SK-N-SH treated with all-trans-retinoic acid at 6 μM for 48 hours (cell line): ENCODE measurements at regions not wholly inside any gene's neighbourhood (a gene's known extent, or its start where the extent isn't known, plus 50 kb on each side); places are given as distances from the start of the nearest gene placed in this dataset.

Source experiments
- ATAC-seq: fragments of 200-7000 bp; cut with Tn5 transposase; 3 replicates; pipeline ENCODE4 v1.9.1; 2020; ENCODE audit warnings: mild to moderate bottlenecking, moderate library complexity
- ARNTL ChIP-seq: fragments of 450-650 bp; formaldehyde crosslinking; IDR thresholded peaks from 2 replicates; pipeline ENCODE4 v1.5.0; 2020; ENCODE audit warnings: low read depth, mild to moderate bottlenecking, moderate library complexity, borderline replicate concordance
- BACH2 ChIP-seq: fragments of 250-450 bp; sonication (Bioruptor Pico); IDR thresholded peaks from 2 replicates; pipeline ENCODE4 v1.9.0; 2021; ENCODE audit warnings: mild to moderate bottlenecking, borderline replicate concordance
- CSDC2 ChIP-seq: fragments of 250-450 bp; sonication (Bioruptor Pico); IDR thresholded peaks from 2 replicates; pipeline ENCODE4 v1.5.0; 2020; ENCODE audit warnings: mild to moderate bottlenecking, moderate library complexity
- ESRRG ChIP-seq: fragments of 250-450 bp; sonication (Bioruptor Pico); IDR thresholded peaks from 2 replicates; pipeline ENCODE4 v1.6.1; 2021; ENCODE audit warnings: mild to moderate bottlenecking
- GLIS3 ChIP-seq: fragments of 250-450 bp; sonication (Bioruptor Pico); IDR thresholded peaks from 2 replicates; pipeline ENCODE4 v1.5.0; 2020; ENCODE audit warnings: mild to moderate bottlenecking, moderate library complexity
- OSR1 ChIP-seq: fragments of 250-450 bp; sonication (Bioruptor Pico); IDR thresholded peaks from 2 replicates; pipeline ENCODE4 v1.8.0; 2022; ENCODE audit warnings: moderate library complexity, mild to moderate bottlenecking, inconsistent platforms
- POU6F1 ChIP-seq: fragments of 250-450 bp; sonication (Bioruptor Pico); IDR thresholded peaks from 2 replicates; pipeline ENCODE4 v1.8.0; 2021; ENCODE audit warnings: low read depth, mild to moderate bottlenecking, moderate library complexity, borderline replicate concordance
- RARB ChIP-seq: fragments of 250-450 bp; sonication (Bioruptor Pico); IDR thresholded peaks from 2 replicates; pipeline ENCODE4 v1.8.0; 2021; ENCODE audit warnings: mild to moderate bottlenecking, moderate library complexity
- SNAI2 ChIP-seq: fragments of 250-450 bp; sonication (Bioruptor Pico); IDR thresholded peaks from 2 replicates; pipeline ENCODE4 v1.5.0; 2020; ENCODE audit warnings: mild to moderate bottlenecking, moderate library complexity
- TCF4 ChIP-seq: fragments of 250-450 bp; sonication (Bioruptor Pico); IDR thresholded peaks from 2 replicates; pipeline ENCODE4 v1.8.0; 2021; ENCODE audit warnings: mild to moderate bottlenecking, moderate library complexity, borderline replicate concordance
- TSHZ2 ChIP-seq: fragments of 250-450 bp; sonication (Bioruptor Pico); IDR thresholded peaks from 2 replicates; pipeline ENCODE4 v1.5.0; 2020; ENCODE audit warnings: mild to moderate bottlenecking, moderate library complexity
- ZFP3 ChIP-seq: fragments of 250-450 bp; sonication (Bioruptor Pico); IDR thresholded peaks from 2 replicates; pipeline ENCODE4 v1.5.0; 2020; ENCODE audit warnings: mild to moderate bottlenecking, moderate library complexity
- ZFP30 ChIP-seq: fragments of 450-650 bp; formaldehyde crosslinking; IDR thresholded peaks from 2 replicates; pipeline ENCODE4 v1.5.0; 2022; ENCODE audit warnings: mild to moderate bottlenecking, moderate library complexity
- ZNF565 ChIP-seq: fragments of 450-650 bp; formaldehyde crosslinking; conservative IDR thresholded peaks from 2 replicates; pipeline ENCODE4 v1.5.0; 2020; ENCODE audit warnings: low read depth, mild to moderate bottlenecking, moderate library complexity
- ZNF70 ChIP-seq: fragments of 450-650 bp; formaldehyde crosslinking; IDR thresholded peaks from 2 replicates; pipeline ENCODE4 v1.5.0; 2020; ENCODE audit warnings: mild to moderate bottlenecking, moderate library complexity
- ZNF8 ChIP-seq: fragments of 450-650 bp; formaldehyde crosslinking; IDR thresholded peaks from 2 replicates; pipeline ENCODE4 v1.5.0; 2020; ENCODE audit warnings: mild to moderate bottlenecking, moderate library complexity
- TF ChIP-seq, protein P1 (sequence below): fragments of 250-450 bp; sonication (Bioruptor Pico); IDR thresholded peaks from 2 replicates; pipeline ENCODE4 v1.5.1; 2020; ENCODE audit warnings: low read depth, mild to moderate bottlenecking, moderate library complexity
- TF ChIP-seq, protein P2 (sequence below): fragments of 250-450 bp; sonication (Bioruptor Pico); IDR thresholded peaks from 2 replicates; pipeline ENCODE4 v1.5.1; 2021; ENCODE audit warnings: mild to moderate bottlenecking, moderate library complexity

GRCh38 chr4:115740806-115741205 lies 627.4 kb upstream of the NDST4 start:
- no peak for ATAC-seq
- TF ChIP-seq ZFP30: no peak
- no peak for TF ChIP-seq CSDC2 (CRISPR knock-in tag)
- no peak for TF ChIP-seq ZFP3 (CRISPR knock-in tag)
- TF ChIP-seq GLIS3 (CRISPR knock-in tag): no peak
- TF ChIP-seq, protein P1, sequence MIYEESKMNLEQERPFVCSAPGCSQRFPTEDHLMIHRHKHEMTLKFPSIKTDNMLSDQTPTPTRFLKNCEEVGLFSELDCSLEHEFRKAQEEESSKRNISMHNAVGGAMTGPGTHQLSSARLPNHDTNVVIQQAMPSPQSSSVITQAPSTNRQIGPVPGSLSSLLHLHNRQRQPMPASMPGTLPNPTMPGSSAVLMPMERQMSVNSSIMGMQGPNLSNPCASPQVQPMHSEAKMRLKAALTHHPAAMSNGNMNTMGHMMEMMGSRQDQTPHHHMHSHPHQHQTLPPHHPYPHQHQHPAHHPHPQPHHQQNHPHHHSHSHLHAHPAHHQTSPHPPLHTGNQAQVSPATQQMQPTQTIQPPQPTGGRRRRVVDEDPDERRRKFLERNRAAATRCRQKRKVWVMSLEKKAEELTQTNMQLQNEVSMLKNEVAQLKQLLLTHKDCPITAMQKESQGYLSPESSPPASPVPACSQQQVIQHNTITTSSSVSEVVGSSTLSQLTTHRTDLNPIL (CRISPR knock-in tag): no peak
- TF ChIP-seq ZNF565 (CRISPR knock-in tag): no peak
- no peak for TF ChIP-seq OSR1 (CRISPR knock-in tag)
- no peak for TF ChIP-seq SNAI2 (CRISPR knock-in tag)
- no peak for TF ChIP-seq POU6F1 (CRISPR knock-in tag)
- TF ChIP-seq ARNTL (CRISPR knock-in tag): no peak
- no peak for TF ChIP-seq TCF4 (CRISPR knock-in tag)

GRCh38 chr4:115729739-115730266 lies 616.4 kb upstream of the NDST4 start:
- ATAC-seq: no peak
- TF ChIP-seq ZNF70 (CRISPR knock-in tag) (no peak), GLIS3 (CRISPR knock-in tag) (no peak), ARNTL (CRISPR knock-in tag) (no peak), TSHZ2 (CRISPR knock-in tag) (no peak), RARB (CRISPR knock-in tag) (no peak), TCF4 (CRISPR knock-in tag) (no peak), ZNF565 (CRISPR knock-in tag) (no peak), ZNF8 (no peak), CSDC2 (CRISPR knock-in tag) (no peak), OSR1 (CRISPR knock-in tag) (no peak), BACH2 (no peak), POU6F1 (CRISPR knock-in tag) (no peak), ZFP30 (no peak)
- TF ChIP-seq, protein P2, sequence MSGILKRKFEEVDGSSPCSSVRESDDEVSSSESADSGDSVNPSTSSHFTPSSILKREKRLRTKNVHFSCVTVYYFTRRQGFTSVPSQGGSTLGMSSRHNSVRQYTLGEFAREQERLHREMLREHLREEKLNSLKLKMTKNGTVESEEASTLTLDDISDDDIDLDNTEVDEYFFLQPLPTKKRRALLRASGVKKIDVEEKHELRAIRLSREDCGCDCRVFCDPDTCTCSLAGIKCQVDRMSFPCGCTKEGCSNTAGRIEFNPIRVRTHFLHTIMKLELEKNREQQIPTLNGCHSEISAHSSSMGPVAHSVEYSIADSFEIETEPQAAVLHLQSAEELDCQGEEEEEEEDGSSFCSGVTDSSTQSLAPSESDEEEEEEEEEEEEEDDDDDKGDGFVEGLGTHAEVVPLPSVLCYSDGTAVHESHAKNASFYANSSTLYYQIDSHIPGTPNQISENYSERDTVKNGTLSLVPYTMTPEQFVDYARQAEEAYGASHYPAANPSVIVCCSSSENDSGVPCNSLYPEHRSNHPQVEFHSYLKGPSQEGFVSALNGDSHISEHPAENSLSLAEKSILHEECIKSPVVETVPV: no peak
- TF ChIP-seq, protein P1 (CRISPR knock-in tag): no peak

DNA sequence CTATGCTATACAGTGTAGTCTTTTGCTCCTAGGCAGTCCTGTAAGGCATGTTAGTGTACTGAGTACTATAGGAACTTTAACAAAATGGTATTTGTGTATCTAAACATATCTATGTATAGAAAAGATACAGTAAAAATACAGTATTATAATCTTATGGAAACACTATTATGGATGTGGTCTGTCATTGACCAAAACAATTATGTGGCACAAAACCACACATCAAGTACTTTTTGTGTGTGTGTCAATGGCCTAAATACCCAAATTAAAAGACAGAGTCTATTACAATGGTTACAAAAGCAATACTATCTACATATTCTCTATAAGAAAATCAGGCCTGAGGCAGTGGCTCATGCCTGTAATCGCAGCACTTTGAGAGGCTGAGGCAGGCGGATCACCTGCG lies 610.2 kb upstream of the NDST4 start:
- no peak for ATAC-seq
- no peak for TF ChIP-seq ESRRG (CRISPR knock-in tag)
- TF ChIP-seq CSDC2 (CRISPR knock-in tag): no peak
